SK-N-SH treated with all-trans-retinoic acid at 6 μM for 48 hours (cell line): ENCODE measurements at regions not wholly inside any gene's neighbourhood (a gene's known extent, or its start where the extent isn't known, plus 50 kb on each side); places are given as distances from the start of the nearest gene placed in this dataset.

Source experiments
- ARNTL ChIP-seq: fragments of 450-650 bp; formaldehyde crosslinking; IDR thresholded peaks from 2 replicates; pipeline ENCODE4 v1.5.0; 2020; ENCODE audit warnings: low read depth, mild to moderate bottlenecking, moderate library complexity, borderline replicate concordance
- BACH2 ChIP-seq: fragments of 250-450 bp; sonication (Bioruptor Pico); IDR thresholded peaks from 2 replicates; pipeline ENCODE4 v1.9.0; 2021; ENCODE audit warnings: mild to moderate bottlenecking, borderline replicate concordance
- CREB5 ChIP-seq: fragments of 250-450 bp; sonication (Bioruptor Pico); IDR thresholded peaks from 2 replicates; pipeline ENCODE4 v1.5.1; 2020; ENCODE audit warnings: low read depth, mild to moderate bottlenecking, moderate library complexity
- ESRRG ChIP-seq: fragments of 250-450 bp; sonication (Bioruptor Pico); IDR thresholded peaks from 2 replicates; pipeline ENCODE4 v1.6.1; 2021; ENCODE audit warnings: mild to moderate bottlenecking
- GLIS3 ChIP-seq: fragments of 250-450 bp; sonication (Bioruptor Pico); IDR thresholded peaks from 2 replicates; pipeline ENCODE4 v1.5.0; 2020; ENCODE audit warnings: mild to moderate bottlenecking, moderate library complexity
- ISL1 ChIP-seq: fragments of 250-450 bp; sonication (Bioruptor Pico); IDR thresholded peaks from 2 replicates; pipeline ENCODE4 v2.1.2; 2022; ENCODE audit warnings: mild to moderate bottlenecking, moderate library complexity
- PATZ1 ChIP-seq: fragments of 250-450 bp; sonication (Bioruptor Pico); IDR thresholded peaks from 2 replicates; pipeline ENCODE4 v1.8.0; 2020; ENCODE audit warnings: mild to moderate bottlenecking, moderate library complexity, borderline replicate concordance
- RARB ChIP-seq: fragments of 250-450 bp; sonication (Bioruptor Pico); IDR thresholded peaks from 2 replicates; pipeline ENCODE4 v1.8.0; 2021; ENCODE audit warnings: mild to moderate bottlenecking, moderate library complexity
- ZC3H10 ChIP-seq: fragments of 250-450 bp; sonication (Bioruptor Pico); IDR thresholded peaks from 2 replicates; pipeline ENCODE4 v1.5.1; 2021; ENCODE audit warnings: mild to moderate bottlenecking, moderate library complexity
- ZFP3 ChIP-seq: fragments of 250-450 bp; sonication (Bioruptor Pico); IDR thresholded peaks from 2 replicates; pipeline ENCODE4 v1.5.0; 2020; ENCODE audit warnings: mild to moderate bottlenecking, moderate library complexity
- ZFP30 ChIP-seq: fragments of 450-650 bp; formaldehyde crosslinking; IDR thresholded peaks from 2 replicates; pipeline ENCODE4 v1.5.0; 2022; ENCODE audit warnings: mild to moderate bottlenecking, moderate library complexity
- ZNF70 ChIP-seq: fragments of 450-650 bp; formaldehyde crosslinking; IDR thresholded peaks from 2 replicates; pipeline ENCODE4 v1.5.0; 2020; ENCODE audit warnings: mild to moderate bottlenecking, moderate library complexity
- ZNF8 ChIP-seq: fragments of 450-650 bp; formaldehyde crosslinking; IDR thresholded peaks from 2 replicates; pipeline ENCODE4 v1.5.0; 2020; ENCODE audit warnings: mild to moderate bottlenecking, moderate library complexity

GRCh38 chr4:155564086-155564485 is 102.6 kb upstream of the GUCY1A1 start:
- no peak for TF ChIP-seq ARNTL (CRISPR knock-in tag)
- no peak for TF ChIP-seq ESRRG (CRISPR knock-in tag)
- no peak for TF ChIP-seq ISL1
- TF ChIP-seq BACH2 (CRISPR knock-in tag) = no peak
- no peak for TF ChIP-seq GLIS3 (CRISPR knock-in tag)
- TF ChIP-seq ZFP30 (CRISPR knock-in tag) = no peak
- TF ChIP-seq ZC3H10 = no peak
- no peak for TF ChIP-seq PATZ1 (CRISPR knock-in tag)
- TF ChIP-seq ZNF8 = no peak
- TF ChIP-seq ZFP3 (CRISPR knock-in tag) = no peak
- no peak for TF ChIP-seq ZNF70 (CRISPR knock-in tag)
- no peak for TF ChIP-seq CREB5 (CRISPR knock-in tag)
- no peak for TF ChIP-seq RARB (CRISPR knock-in tag)
